ENCODE measurements at regions not wholly inside any gene's neighbourhood (a gene's known extent, or its start where the extent isn't known, plus 50 kb on each side); places are given as distances from the start of the nearest gene placed in this dataset.

GRCh38 chr16:61465285-61465684 is 571.0 kb downstream of the CDH8 start:
- Histone ChIP-seq H3K4me2 (ENCODE audit: control insufficient read depth, insufficient read depth) (no peak overlapping the region), H3K79me2 (ENCODE audit: control insufficient read depth, insufficient read depth, low read length) (no peaks in the 10 kb centered on the region), H3K27me3 (replicated peaks in 1 of 2; ENCODE audit: control insufficient read depth in 2 of 2, insufficient read depth in 2 of 2, low read length in 1 of 2) (no peaks in the 10 kb centered on the region), H4K20me1 (ENCODE audit: control insufficient read depth, insufficient read depth) (no peaks in the 10 kb centered on the region), H2AFZ (ENCODE audit: control insufficient read depth, low read depth, low read length) (no peak overlapping the region), H3K36me3 (ENCODE audit: control insufficient read depth in 2 of 2, insufficient read depth in 2 of 2, low read length in 1 of 2) (no peaks in the 10 kb centered on the region), H3K27ac (ENCODE audit: control insufficient read depth, insufficient read depth) (no peak overlapping the region), H3K9ac (ENCODE audit: control insufficient read depth, insufficient read depth, low read length) (no peak overlapping the region), H3K4me3 (no peak overlapping the region), H3K9me3 (replicated peaks; ENCODE audit: control insufficient read depth, insufficient read depth, low read length) (no peaks in the 10 kb centered on the region), H3K4me1 (ENCODE audit: control insufficient read depth, insufficient read depth, low read length) (no peaks in the 10 kb centered on the region)
- BruUV-seq (replicated peaks), result no TSS peak
- 2% methylated on average over 3 of the region's 3 CpGs for WGBS (ENCODE audit: insufficient coverage, insufficient replicate concordance, low lambda C conversion rate, missing lambda C conversion rate)
- FAIRE-seq, result no peak
- intact Hi-C loops (cut with micrococcal nuclease; ENCODE audit: unreplicated experiment) (no loop called here), in situ Hi-C loops (cut with MboI) (no loop called here)
- ChIA-PET POLR2A (no interaction called here), RAD21 (ENCODE audit: unreplicated experiment) (no interaction called here), CTCF (no interaction called here), SMC1A (ENCODE audit: uncharacterized antibody, unreplicated experiment) (no interaction called here)
- no peak for TF ChIP-seq IRF4 (IDR thresholded peaks at IDR 0.05; ENCODE audit: low read depth, low read length)
- TF ChIP-seq ZNF217 (IDR thresholded peaks at IDR 0.05), result no peak
- no peak for ATAC-seq
- no peak for DNase-seq (ENCODE audit: low read depth, low spot score)

GRCh38 chr16:61460020-61460419 is 576.2 kb downstream of the CDH8 start:
- H3K9me3 ChIP-seq (replicated peaks; ENCODE audit: control insufficient read depth, insufficient read depth, low read length), result no peaks in the 10 kb centered on the region
- RAD21 ChIA-PET (ENCODE audit: unreplicated experiment), result no interaction called here
- POLR2A ChIA-PET, result no interaction called here
- CTCF ChIA-PET, result no interaction called here
- no peaks in the 10 kb centered on the region for H3K27me3 ChIP-seq (replicated peaks in 1 of 2; ENCODE audit: control insufficient read depth in 2 of 2, insufficient read depth in 2 of 2, low read length in 1 of 2)
- in situ Hi-C loops (cut with MboI), result no loop called here
- 11% methylated on average over 3 of the region's 3 CpGs for WGBS (ENCODE audit: insufficient coverage, insufficient replicate concordance, low lambda C conversion rate, missing lambda C conversion rate)
- TF ChIP-seq IRF4 (IDR thresholded peaks at IDR 0.05; ENCODE audit: low read depth, low read length) (no peak), ZNF687 (IDR thresholded peaks at IDR 0.05) (no peak)
- no peak overlapping the region for H3K4me2 ChIP-seq (ENCODE audit: control insufficient read depth, insufficient read depth)
- ATAC-seq (no peak), DNase-seq (ENCODE audit: low read depth, low spot score) (no peak), FAIRE-seq (no peak)
- SMC1A ChIA-PET (ENCODE audit: uncharacterized antibody, unreplicated experiment), result no interaction called here
- intact Hi-C loops (cut with micrococcal nuclease; ENCODE audit: unreplicated experiment), result no loop called here
- no peaks in the 10 kb centered on the region for H3K79me2 ChIP-seq (ENCODE audit: control insufficient read depth, insufficient read depth, low read length)
- BruUV-seq (replicated peaks), result no TSS peak
- H2AFZ ChIP-seq (ENCODE audit: control insufficient read depth, low read depth, low read length), result no peak overlapping the region
- no peak overlapping the region for H3K9ac ChIP-seq (ENCODE audit: control insufficient read depth, insufficient read depth, low read length)
- H3K36me3 ChIP-seq (ENCODE audit: control insufficient read depth in 2 of 2, insufficient read depth in 2 of 2, low read length in 1 of 2), result no peaks in the 10 kb centered on the region
- no peak overlapping the region for H3K27ac ChIP-seq (ENCODE audit: control insufficient read depth, insufficient read depth)
- H3K4me1 ChIP-seq (ENCODE audit: control insufficient read depth, insufficient read depth, low read length), result no peaks in the 10 kb centered on the region
- H3K4me3 ChIP-seq, result no peak overlapping the region
- H4K20me1 ChIP-seq (ENCODE audit: control insufficient read depth, insufficient read depth), result no peaks in the 10 kb centered on the region
